Nephron (organoid): ENCODE measurements at regions not wholly inside any gene's neighbourhood (a gene's known extent, or its start where the extent isn't known, plus 50 kb on each side); places are given as distances from the start of the nearest gene placed in this dataset.

Experiments used
- H3K27ac Mint-ChIP-seq, 3 experiments: 2 replicates each; pipeline ENCODE4 v1.8.0; 2020; ENCODE audit warnings: mixed read lengths in 3 of 3, mild to moderate bottlenecking in 2 of 3, moderate library complexity in 1 of 3
- H3K27me3 Mint-ChIP-seq: 2 replicates; pipeline ENCODE4 v1.8.0; 2021; ENCODE audit warnings: low read depth, mild to moderate bottlenecking, moderate library complexity, mixed read lengths
- H3K36me3 Mint-ChIP-seq: 2 replicates; pipeline ENCODE4 v1.8.0; 2020; ENCODE audit warnings: low read depth, mixed read lengths
- H3K4me1 Mint-ChIP-seq: 2 replicates; pipeline ENCODE4 v1.8.0; 2020; ENCODE audit warnings: mixed read lengths
- H3K4me3 Mint-ChIP-seq, 3 experiments: 2 replicates each; pipeline ENCODE4 v1.8.0; 2020; ENCODE audit warnings: mild to moderate bottlenecking in 3 of 3, mixed read lengths in 3 of 3, moderate library complexity in 2 of 3
- H3K9me3 Mint-ChIP-seq: 2 replicates; pipeline ENCODE4 v1.8.0; 2020; ENCODE audit warnings: mixed read lengths
- TF ChIP-seq, protein P1 (sequence below), 3 experiments: fragments of 200-600 bp; sonication (generic); IDR thresholded peaks; one replicate each; pipeline ENCODE4 v1.5.0; 2021; ENCODE audit warnings: antibody characterized with exemption in 3 of 3; ENCODE audit not compliant: unreplicated experiment in 3 of 3

- Mint-ChIP-seq H3K4me1 (no peaks in the 10 kb centered on the region), H3K27me3 (no peaks in the 10 kb centered on the region), H3K4me3 (no peak overlapping the region), H3K9me3 (no peaks in the 10 kb centered on the region), H3K36me3 (no peaks in the 10 kb centered on the region), H3K27ac (no peak overlapping the region)
- TF ChIP-seq, protein P1, sequence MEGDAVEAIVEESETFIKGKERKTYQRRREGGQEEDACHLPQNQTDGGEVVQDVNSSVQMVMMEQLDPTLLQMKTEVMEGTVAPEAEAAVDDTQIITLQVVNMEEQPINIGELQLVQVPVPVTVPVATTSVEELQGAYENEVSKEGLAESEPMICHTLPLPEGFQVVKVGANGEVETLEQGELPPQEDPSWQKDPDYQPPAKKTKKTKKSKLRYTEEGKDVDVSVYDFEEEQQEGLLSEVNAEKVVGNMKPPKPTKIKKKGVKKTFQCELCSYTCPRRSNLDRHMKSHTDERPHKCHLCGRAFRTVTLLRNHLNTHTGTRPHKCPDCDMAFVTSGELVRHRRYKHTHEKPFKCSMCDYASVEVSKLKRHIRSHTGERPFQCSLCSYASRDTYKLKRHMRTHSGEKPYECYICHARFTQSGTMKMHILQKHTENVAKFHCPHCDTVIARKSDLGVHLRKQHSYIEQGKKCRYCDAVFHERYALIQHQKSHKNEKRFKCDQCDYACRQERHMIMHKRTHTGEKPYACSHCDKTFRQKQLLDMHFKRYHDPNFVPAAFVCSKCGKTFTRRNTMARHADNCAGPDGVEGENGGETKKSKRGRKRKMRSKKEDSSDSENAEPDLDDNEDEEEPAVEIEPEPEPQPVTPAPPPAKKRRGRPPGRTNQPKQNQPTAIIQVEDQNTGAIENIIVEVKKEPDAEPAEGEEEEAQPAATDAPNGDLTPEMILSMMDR (IDR thresholded peaks at IDR 0.05; ENCODE audit: unreplicated experiment in 3 of 3) = no peak
Observed at GRCh38 chr18:59993560-59993959, 93.8 kb downstream of the PMAIP1 start.

GRCh38 chr18:59990121-59990823 is 90.5 kb downstream of the PMAIP1 start:
- Mint-ChIP-seq H3K27ac (no peak overlapping the region), H3K4me3 (no peak overlapping the region), H3K9me3 (no peaks in the 10 kb centered on the region), H3K27me3 (no peaks in the 10 kb centered on the region), H3K36me3 (no peaks in the 10 kb centered on the region), H3K4me1 (no peaks in the 10 kb centered on the region)
- TF ChIP-seq, protein P1 (IDR thresholded peaks at IDR 0.05; ENCODE audit: unreplicated experiment in 3 of 3) = no peak

DNA sequence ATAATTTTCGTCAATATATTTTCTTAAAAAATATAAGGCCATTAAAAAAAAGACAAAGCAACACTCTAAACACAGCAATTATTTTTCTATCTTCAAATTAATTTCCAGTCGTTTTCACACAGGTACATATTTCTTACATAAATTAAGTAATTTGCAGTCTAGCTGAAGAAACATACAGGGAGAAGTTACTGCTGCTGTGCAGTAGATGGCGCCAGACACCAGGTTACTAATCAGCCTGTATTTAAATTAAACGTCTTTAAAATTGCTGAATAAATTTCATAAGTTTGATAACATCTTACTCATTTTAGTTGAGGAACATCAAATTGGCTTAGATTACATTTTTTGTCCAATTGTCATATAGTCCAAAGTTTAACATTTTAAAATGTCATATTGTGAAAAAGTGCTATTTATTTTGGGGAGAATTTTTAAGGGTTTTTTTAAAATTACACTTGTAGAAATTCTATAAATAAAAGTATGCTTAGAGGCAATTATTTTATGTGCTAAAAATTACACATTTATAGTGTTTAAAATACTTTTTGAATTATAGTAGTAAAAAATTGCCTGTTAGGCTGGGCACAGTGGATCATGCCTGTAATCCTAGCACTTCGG is 88.4 kb downstream of the PMAIP1 start:
- Mint-ChIP-seq H3K36me3 (no peaks in the 10 kb centered on the region), H3K27ac (no peak overlapping the region), H3K27me3 (peaks cover 1% of the 10 kb centered on the region), H3K4me3 (no peak overlapping the region), H3K9me3 (no peaks in the 10 kb centered on the region), H3K4me1 (peaks cover 11% of the 10 kb centered on the region)
- TF ChIP-seq, protein P1 (IDR thresholded peaks at IDR 0.05; ENCODE audit: unreplicated experiment in 3 of 3) = peak; percentile 94 to 98 (median 97)

DNA sequence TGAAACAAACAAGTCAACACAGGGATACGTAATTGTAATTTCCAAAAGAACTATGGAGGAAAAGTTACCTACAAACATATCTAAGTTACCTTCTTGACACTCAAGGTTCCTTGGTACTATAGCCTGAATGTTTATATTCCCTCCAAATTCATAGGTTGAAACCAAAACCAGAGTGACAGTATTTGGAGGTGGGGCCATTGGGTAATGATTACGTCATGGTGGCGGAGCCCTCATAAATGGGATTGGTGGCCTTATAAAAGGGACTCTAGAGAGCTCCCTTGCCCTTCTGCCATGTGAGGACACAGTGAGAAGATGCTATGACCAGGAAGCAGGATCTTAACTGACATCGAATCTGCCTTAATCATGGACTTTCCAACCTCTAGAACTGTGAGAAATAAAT is 87.3 kb downstream of the PMAIP1 start:
- Mint-ChIP-seq H3K36me3 (no peaks in the 10 kb centered on the region), H3K27me3 (peaks cover 6% of the 10 kb centered on the region), H3K27ac (no peak overlapping the region), H3K4me3 (no peak overlapping the region), H3K4me1 (peaks cover 11% of the 10 kb centered on the region), H3K9me3 (no peaks in the 10 kb centered on the region)
- TF ChIP-seq, protein P1 (IDR thresholded peaks at IDR 0.05; ENCODE audit: unreplicated experiment in 3 of 3) = no peak

DNA sequence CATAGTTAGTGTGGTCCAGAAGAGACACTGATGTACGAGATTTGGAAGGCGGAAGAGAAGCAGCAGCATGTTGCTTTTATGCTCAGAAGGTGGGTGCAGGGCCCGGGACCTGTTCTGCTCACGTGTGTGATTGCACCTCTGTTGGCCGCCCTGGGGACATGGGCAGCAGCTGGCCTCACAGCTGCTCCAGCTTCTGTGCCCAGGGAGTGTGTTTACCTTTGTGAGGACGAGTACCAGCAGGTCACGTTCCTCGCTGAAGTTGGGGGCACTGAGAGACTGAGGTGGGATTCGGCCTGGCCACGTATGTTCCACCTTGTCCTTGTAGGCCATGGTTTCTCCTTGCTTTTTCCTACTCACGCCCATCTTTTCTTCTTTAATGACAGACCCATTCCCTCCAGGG is 86.3 kb downstream of the PMAIP1 start:
- Mint-ChIP-seq H3K27me3 (peaks cover 6% of the 10 kb centered on the region), H3K36me3 (no peaks in the 10 kb centered on the region), H3K4me3 (no peak overlapping the region), H3K4me1 (peaks cover 11% of the 10 kb centered on the region), H3K27ac (no peak overlapping the region), H3K9me3 (no peaks in the 10 kb centered on the region)
- TF ChIP-seq, protein P1 (IDR thresholded peaks at IDR 0.05; ENCODE audit: unreplicated experiment in 3 of 3) = no peak

DNA sequence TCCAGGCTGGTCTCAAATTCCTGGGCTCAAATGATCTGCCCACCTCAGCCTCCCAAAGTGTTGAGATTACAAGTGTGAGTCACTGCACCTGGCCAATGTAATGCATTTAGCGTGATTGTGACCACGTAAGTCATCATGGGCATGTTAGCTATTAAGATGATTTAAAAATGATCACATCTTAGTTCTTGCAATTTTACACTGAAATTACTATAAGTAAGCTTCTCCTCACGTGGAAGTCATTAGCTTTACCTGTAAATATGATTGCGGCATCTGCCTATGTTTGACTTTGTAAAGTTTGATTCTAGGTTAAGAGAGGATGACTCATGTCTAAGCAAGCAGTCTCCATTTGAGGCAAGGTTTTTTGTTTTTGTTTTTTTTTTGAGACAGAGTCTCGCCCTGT is 85.5 kb downstream of the PMAIP1 start:
- H3K4me3 Mint-ChIP-seq = no peak overlapping the region
- no peaks in the 10 kb centered on the region for H3K36me3 Mint-ChIP-seq
- TF ChIP-seq, protein P1 (IDR thresholded peaks at IDR 0.05; ENCODE audit: unreplicated experiment in 3 of 3) = no peak
- peaks cover 11% of the 10 kb centered on the region for H3K4me1 Mint-ChIP-seq
- peaks cover 6% of the 10 kb centered on the region for H3K27me3 Mint-ChIP-seq
- no peak overlapping the region for H3K27ac Mint-ChIP-seq
- H3K9me3 Mint-ChIP-seq = no peaks in the 10 kb centered on the region
